ENCODE measurements at regions not wholly inside any gene's neighbourhood (a gene's known extent, or its start where the extent isn't known, plus 50 kb on each side); places are given as distances from the start of the nearest gene placed in this dataset.

DNA sequence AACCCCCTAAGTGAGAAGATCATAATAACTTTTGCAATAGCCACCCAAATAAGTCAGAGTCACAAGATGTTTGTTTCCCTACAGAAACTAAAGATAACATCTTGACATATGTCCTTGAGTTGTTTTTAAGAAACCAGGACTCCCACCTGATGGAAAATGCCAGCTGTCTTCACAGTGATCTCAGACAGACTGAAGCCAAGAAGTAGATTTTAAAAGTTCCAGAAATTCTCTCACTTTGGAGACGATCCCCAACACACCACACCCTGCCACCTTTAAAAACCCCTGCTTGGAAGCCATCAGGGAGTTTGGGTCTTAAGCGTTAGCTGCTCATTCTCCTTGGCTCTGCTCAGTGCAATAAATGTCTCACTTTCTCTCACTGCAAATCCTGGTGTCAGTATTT, 63.0 kb downstream of the GPR6 start:
- Histone ChIP-seq H3K79me2 (ENCODE audit: control insufficient read depth, insufficient read depth, low read length) (no peaks in the 10 kb centered on the region), H3K9ac (replicated peaks; ENCODE audit: extremely low read depth, insufficient read depth, low read length) (no peak overlapping the region), H2AFZ (ENCODE audit: low read depth, low read length) (no peak overlapping the region), H3K27ac (ENCODE audit: insufficient read depth, low read depth, low read length) (no peak overlapping the region), H3K4me3 (replicated peaks in 1 of 3; ENCODE audit: insufficient read depth in 1 of 3, low read depth in 1 of 3, low read length in 3 of 3) (no peak overlapping the region), H3K4me2 (ENCODE audit: insufficient read depth, low read length) (no peak overlapping the region), H3K9me3 (replicated peaks; ENCODE audit: control insufficient read depth, insufficient read depth, low read length) (no peaks in the 10 kb centered on the region), H3K36me3 (ENCODE audit: control insufficient read depth in 2 of 2, extremely low read depth in 1 of 2, insufficient read depth in 2 of 2, low read length in 2 of 2) (no peaks in the 10 kb centered on the region), H4K20me1 (replicated peaks; ENCODE audit: control insufficient read depth, extremely low read depth, insufficient read depth, low read length) (no peaks in the 10 kb centered on the region), H3K4me1 (ENCODE audit: control insufficient read depth, extremely low read depth, insufficient read depth, low read length) (no peaks in the 10 kb centered on the region), H3K9me1 (replicated peaks; ENCODE audit: control insufficient read depth, extremely low read depth, insufficient read depth, low read length) (no peaks in the 10 kb centered on the region), H3K27me3 (ENCODE audit: control insufficient read depth in 2 of 2, insufficient read depth in 2 of 2, low read length in 2 of 2) (peaks cover 6 to 10% of the 10 kb centered on the region in 2 experiments)
- ChIA-PET CTCF (interaction anchor here (5.3 to 9.6 kb wide), 2 partner anchors 338 to 352 kb away, joined by 192 to 449 read pairs; no protein-coding TSS in a partner anchor), POLR2A (no interaction called here)
- no TSS peak for BruUV-seq (replicated peaks)
- no peak for DNase-seq (ENCODE audit: low read depth, low spot score)
- dilution Hi-C loops (cut with MboI; ENCODE audit: extremely low pct_ligation_motif_present, low sequenced_read_pairs) (no loop called here), intact Hi-C loops (cut with micrococcal nuclease) (no loop called here)
- TF ChIP-seq EZH2 (IDR thresholded peaks at IDR 0.05; ENCODE audit: borderline replicate concordance, low read depth, low read length, severe bottlenecking) = no peak
- TF ChIP-seq GATA2 (IDR thresholded peaks at IDR 0.05; ENCODE audit: insufficient read depth, insufficient read length, low read depth, low read length) = no peak
- TF ChIP-seq, protein P1, sequence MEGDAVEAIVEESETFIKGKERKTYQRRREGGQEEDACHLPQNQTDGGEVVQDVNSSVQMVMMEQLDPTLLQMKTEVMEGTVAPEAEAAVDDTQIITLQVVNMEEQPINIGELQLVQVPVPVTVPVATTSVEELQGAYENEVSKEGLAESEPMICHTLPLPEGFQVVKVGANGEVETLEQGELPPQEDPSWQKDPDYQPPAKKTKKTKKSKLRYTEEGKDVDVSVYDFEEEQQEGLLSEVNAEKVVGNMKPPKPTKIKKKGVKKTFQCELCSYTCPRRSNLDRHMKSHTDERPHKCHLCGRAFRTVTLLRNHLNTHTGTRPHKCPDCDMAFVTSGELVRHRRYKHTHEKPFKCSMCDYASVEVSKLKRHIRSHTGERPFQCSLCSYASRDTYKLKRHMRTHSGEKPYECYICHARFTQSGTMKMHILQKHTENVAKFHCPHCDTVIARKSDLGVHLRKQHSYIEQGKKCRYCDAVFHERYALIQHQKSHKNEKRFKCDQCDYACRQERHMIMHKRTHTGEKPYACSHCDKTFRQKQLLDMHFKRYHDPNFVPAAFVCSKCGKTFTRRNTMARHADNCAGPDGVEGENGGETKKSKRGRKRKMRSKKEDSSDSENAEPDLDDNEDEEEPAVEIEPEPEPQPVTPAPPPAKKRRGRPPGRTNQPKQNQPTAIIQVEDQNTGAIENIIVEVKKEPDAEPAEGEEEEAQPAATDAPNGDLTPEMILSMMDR (IDR thresholded peaks at IDR 0.05; ENCODE audit: extremely low read depth in 1 of 2, insufficient read depth in 1 of 2, low read depth in 1 of 2, low read length in 2 of 2) = no peak
- no peak for TF ChIP-seq FOS (IDR thresholded peaks at IDR 0.05; ENCODE audit: borderline replicate concordance, insufficient read depth, low read length)
- no peak for TF ChIP-seq MYC (IDR thresholded peaks at IDR 0.05; ENCODE audit: low read depth, low read length)
- no peak for TF ChIP-seq POLR2A (IDR thresholded peaks at IDR 0.05; ENCODE audit: low read depth, low read length)
- no peak for TF ChIP-seq POLR2AphosphoS5 (IDR thresholded peaks at IDR 0.05; ENCODE audit: insufficient read depth, low read depth, low read length)
- TF ChIP-seq, protein P2, sequence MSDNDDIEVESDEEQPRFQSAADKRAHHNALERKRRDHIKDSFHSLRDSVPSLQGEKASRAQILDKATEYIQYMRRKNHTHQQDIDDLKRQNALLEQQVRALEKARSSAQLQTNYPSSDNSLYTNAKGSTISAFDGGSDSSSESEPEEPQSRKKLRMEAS (IDR thresholded peaks at IDR 0.05; ENCODE audit: insufficient read depth, insufficient read length) = no peak
- TF ChIP-seq JUN (IDR thresholded peaks at IDR 0.05; ENCODE audit: borderline replicate concordance, insufficient read depth, insufficient read length, low read depth) = no peak
- FAIRE-seq = no peak

All from endothelial cell of umbilical vein (primary cell).